ENCODE measurements at regions not wholly inside any gene's neighbourhood (a gene's known extent, or its start where the extent isn't known, plus 50 kb on each side); places are given as distances from the start of the nearest gene placed in this dataset.
"Not testable (repeated sequence)": the region's sequence is repeated elsewhere in the genome, so short reads cannot be mapped to it uniquely, and the experiment has no call there.

- H3K27ac ChIP-seq = no peak overlapping the region
- H3K4me1 ChIP-seq = no peaks in the 10 kb centered on the region
- no peak for DNase-seq
Observed at GRCh38 chr1:89436856-89437255, 73.0 kb downstream of the GBP6 start.

GRCh38 chr1:89438301-89438700, 74.4 kb downstream of the GBP6 start:
- not testable (repeated sequence) for H3K4me1 ChIP-seq; H3K27me3 ChIP-seq; DNase-seq; H3K27ac ChIP-seq; H3K9me3 ChIP-seq (replicated peaks); H3K36me3 ChIP-seq; H3K4me3 ChIP-seq

More at GRCh38 chr1:89436856-89437255, 73.0 kb downstream of the GBP6 start:
- Histone ChIP-seq H3K27me3 (no peaks in the 10 kb centered on the region), H3K4me3 (no peak overlapping the region), H3K36me3 (no peaks in the 10 kb centered on the region), H3K9me3 (replicated peaks) (no peaks in the 10 kb centered on the region)

DNA sequence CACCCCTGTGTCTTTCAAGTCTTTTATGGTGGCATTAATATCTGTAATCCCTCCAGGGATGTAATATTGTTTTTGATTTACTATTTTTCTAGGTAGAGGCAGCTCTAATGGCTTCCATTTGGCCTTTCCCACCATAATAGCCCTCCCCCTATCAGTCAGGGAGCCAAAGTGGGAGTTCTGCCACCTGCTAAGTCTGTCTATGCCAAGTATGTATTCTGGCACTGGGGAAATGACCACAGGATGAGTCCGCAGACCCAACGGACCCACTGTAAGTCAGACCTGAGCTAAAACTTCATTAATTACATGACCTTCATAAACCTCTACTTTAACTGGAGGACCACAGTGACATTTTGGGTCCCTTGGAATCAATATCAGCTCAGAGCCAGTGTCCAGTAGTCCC, 77.1 kb downstream of the GBP6 start:
- Histone ChIP-seq H3K9me3 (replicated peaks) (no peaks in the 10 kb centered on the region), H3K36me3 (no peaks in the 10 kb centered on the region), H3K27me3 (no peaks in the 10 kb centered on the region), H3K4me1 (no peaks in the 10 kb centered on the region), H3K27ac (no peak overlapping the region), H3K4me3 (no peak overlapping the region)
- DNase-seq = no peak

DNA sequence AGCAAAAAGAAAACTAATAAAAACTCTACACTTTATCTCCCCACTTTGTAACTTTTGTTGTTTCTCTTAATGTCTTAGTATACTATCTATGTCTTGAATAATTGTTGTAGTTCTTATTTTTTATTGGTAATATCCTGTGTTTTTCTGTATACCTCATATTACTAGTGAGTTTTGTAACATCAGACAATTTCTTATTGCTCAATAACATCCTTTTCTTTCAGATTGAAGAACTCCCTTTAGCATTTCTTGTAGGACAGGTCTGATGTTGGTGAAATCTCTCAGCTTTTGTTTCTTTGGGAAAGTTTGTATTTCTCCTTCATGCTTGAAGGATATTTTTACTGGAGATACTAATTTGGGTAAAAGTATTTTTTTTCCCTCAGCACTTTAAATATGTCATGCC, 79.8 kb upstream of the LRRC8B start:
- Histone ChIP-seq H3K4me1 (no peaks in the 10 kb centered on the region), H3K27ac (no peak overlapping the region), H3K27me3 (no peaks in the 10 kb centered on the region), H3K4me3 (no peak overlapping the region), H3K36me3 (no peaks in the 10 kb centered on the region), H3K9me3 (replicated peaks) (no peaks in the 10 kb centered on the region)
- DNase-seq = no peak

GRCh38 chr1:89451011-89451410, 73.6 kb upstream of the LRRC8B start:
- no peak for DNase-seq
- no peak overlapping the region for H3K27ac ChIP-seq
- no peak overlapping the region for H3K4me3 ChIP-seq
- H3K9me3 ChIP-seq (replicated peaks) = no peaks in the 10 kb centered on the region
- H3K27me3 ChIP-seq = no peaks in the 10 kb centered on the region; the same call in 1 of the 2 replicates
- no peaks in the 10 kb centered on the region for H3K4me1 ChIP-seq
- no peaks in the 10 kb centered on the region for H3K36me3 ChIP-seq

- Histone ChIP-seq H3K27ac (no peak overlapping the region), H3K4me3 (no peak overlapping the region), H3K27me3 (no peaks in the 10 kb centered on the region; the same call in 1 of the 2 replicates), H3K9me3 (replicated peaks) (no peaks in the 10 kb centered on the region), H3K36me3 (no peaks in the 10 kb centered on the region), H3K4me1 (no peaks in the 10 kb centered on the region)
- no peak for DNase-seq
Observed at GRCh38 chr1:89453123-89453972, 71.3 kb upstream of the LRRC8B start.

DNA sequence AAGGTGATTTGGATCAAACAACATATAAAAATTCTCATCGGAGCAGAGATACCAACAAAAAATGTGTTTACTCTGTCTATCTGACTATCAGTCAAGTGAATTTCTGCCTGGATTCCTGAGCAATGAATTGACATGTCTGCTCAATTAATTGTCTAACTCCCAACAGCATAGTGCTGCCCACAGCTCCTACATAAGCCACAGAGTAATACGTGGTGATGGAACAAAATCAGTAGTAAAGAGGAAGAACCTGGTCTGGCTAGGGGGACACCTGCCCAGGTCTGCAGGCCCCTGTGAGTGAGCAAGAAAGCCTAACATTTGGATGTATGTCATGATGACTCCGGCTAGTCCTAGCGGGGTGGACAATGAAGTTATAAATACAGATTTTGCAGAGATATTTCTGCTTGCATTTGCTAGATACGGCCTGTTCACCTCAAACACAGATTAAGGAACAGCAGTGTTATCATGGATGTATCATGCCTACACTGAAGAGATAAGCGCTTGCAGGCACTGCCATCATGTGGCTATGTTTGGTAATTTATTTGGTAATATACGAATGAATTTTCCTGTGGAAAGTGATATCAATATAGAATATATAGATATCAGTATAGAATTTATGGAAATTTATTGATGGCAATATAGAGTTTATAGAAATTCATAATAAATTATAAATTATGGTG, 69.6 kb upstream of the LRRC8B start:
- no peaks in the 10 kb centered on the region for H3K4me1 ChIP-seq
- no peak overlapping the region for H3K27ac ChIP-seq
- H3K36me3 ChIP-seq = no peaks in the 10 kb centered on the region
- no peaks in the 10 kb centered on the region for H3K9me3 ChIP-seq (replicated peaks)
- H3K4me3 ChIP-seq = no peak overlapping the region
- DNase-seq = peak; percentile 20 to 66
- H3K27me3 ChIP-seq = no peaks in the 10 kb centered on the region; the same call in 1 of the 2 replicates

DNA sequence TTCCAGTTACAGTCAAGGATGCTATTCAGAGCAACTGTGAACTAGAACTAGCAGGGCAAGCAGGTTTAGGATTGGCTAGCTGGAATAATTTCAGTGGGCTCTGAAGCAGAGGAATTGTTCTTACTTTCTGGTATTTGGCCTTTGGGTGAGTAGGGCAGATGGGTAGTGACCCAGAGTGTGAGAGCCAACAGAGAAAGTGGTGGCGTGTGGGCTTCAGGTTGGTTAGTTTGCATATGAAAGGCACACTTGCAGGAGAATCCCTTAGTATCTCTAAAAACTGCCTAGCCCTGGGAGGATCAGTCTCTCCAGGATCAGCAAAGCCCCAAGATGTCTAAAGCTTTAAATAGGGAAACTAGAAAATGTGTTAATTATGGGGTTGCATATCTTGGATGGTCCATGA, 67.6 kb upstream of the LRRC8B start:
- Histone ChIP-seq H3K4me3 (no peak overlapping the region), H3K4me1 (no peaks in the 10 kb centered on the region), H3K27ac (no peak overlapping the region), H3K9me3 (replicated peaks) (no peaks in the 10 kb centered on the region), H3K36me3 (no peaks in the 10 kb centered on the region), H3K27me3 (no peaks in the 10 kb centered on the region; the same call in 1 of the 2 replicates)
- no peak for DNase-seq

DNA sequence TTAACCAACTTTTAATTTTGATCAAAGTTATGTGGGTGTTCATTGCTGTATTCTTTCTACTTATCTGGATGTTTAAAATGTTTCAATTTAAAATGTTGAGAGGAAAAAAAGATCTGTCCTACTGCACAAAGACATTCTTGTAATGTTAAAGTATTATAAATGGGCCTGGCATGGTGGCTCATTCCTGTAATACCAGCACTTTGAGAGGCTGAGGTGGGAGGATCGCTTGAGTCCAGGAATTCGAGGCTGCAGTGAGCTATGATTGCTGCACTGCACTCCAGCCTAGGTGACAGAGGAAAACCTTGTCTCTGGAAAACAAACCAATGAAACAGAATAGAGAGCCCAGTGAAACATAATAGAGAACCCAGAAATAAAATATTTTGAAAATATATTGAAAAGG, 65.5 kb upstream of the LRRC8B start:
- H3K27me3 ChIP-seq = no peaks in the 10 kb centered on the region; the same call in 1 of the 2 replicates
- no peak for DNase-seq
- H3K36me3 ChIP-seq = no peaks in the 10 kb centered on the region
- no peaks in the 10 kb centered on the region for H3K9me3 ChIP-seq (replicated peaks)
- H3K27ac ChIP-seq = no peak overlapping the region
- H3K4me1 ChIP-seq = no peaks in the 10 kb centered on the region
- H3K4me3 ChIP-seq = no peak overlapping the region

- no peaks in the 10 kb centered on the region for H3K4me1 ChIP-seq
- H3K4me3 ChIP-seq = no peak overlapping the region
- no peaks in the 10 kb centered on the region; the same call in 1 of the 2 replicates for H3K27me3 ChIP-seq
- DNase-seq = no peak
- no peaks in the 10 kb centered on the region for H3K36me3 ChIP-seq
- H3K9me3 ChIP-seq (replicated peaks) = no peaks in the 10 kb centered on the region
- H3K27ac ChIP-seq = no peak overlapping the region
Observed at GRCh38 chr1:89460325-89460724, 64.3 kb upstream of the LRRC8B start.

DNA sequence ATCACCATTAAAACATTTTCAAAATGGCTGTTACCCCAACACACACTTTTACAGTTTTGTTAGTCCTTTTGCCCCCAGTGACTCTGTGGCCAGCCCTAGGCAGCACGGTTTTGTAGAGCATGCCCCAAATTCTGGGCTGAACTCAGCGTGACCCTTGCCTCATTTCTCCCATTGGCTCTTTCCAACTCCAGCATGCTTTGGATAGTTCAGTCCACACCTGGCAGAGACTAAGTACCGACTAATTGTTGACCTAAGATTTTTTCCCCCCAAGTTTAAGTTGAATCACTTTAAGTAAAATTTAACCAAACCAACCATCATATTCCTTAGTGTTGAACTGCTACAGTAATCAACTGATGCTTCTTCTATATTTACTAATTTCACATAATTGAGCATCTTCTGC, 62.4 kb upstream of the LRRC8B start:
- H3K27me3 ChIP-seq = no peaks in the 10 kb centered on the region
- H3K27ac ChIP-seq = no peak overlapping the region

GRCh38 chr1:89464008-89464407, 60.6 kb upstream of the LRRC8B start:
- Histone ChIP-seq H3K27me3 (no peaks in the 10 kb centered on the region), H3K36me3 (no peaks in the 10 kb centered on the region), H3K27ac (no peak overlapping the region), H3K9me3 (replicated peaks) (no peaks in the 10 kb centered on the region), H3K4me1 (no peaks in the 10 kb centered on the region), H3K4me3 (no peak overlapping the region)
- no peak for DNase-seq

More for the DNA sequence above, 62.4 kb upstream of the LRRC8B start:
- Histone ChIP-seq H3K36me3 (no peaks in the 10 kb centered on the region), H3K4me3 (no peak overlapping the region), H3K9me3 (replicated peaks) (no peaks in the 10 kb centered on the region), H3K4me1 (no peaks in the 10 kb centered on the region)
- DNase-seq = no peak

GRCh38 chr1:89465201-89465600, 59.4 kb upstream of the LRRC8B start:
- no peak for DNase-seq
- no peaks in the 10 kb centered on the region for H3K9me3 ChIP-seq (replicated peaks)
- H3K4me3 ChIP-seq = no peak overlapping the region
- H3K4me1 ChIP-seq = no peaks in the 10 kb centered on the region
- no peaks in the 10 kb centered on the region for H3K27me3 ChIP-seq
- no peak overlapping the region for H3K27ac ChIP-seq
- H3K36me3 ChIP-seq = no peaks in the 10 kb centered on the region

DNA sequence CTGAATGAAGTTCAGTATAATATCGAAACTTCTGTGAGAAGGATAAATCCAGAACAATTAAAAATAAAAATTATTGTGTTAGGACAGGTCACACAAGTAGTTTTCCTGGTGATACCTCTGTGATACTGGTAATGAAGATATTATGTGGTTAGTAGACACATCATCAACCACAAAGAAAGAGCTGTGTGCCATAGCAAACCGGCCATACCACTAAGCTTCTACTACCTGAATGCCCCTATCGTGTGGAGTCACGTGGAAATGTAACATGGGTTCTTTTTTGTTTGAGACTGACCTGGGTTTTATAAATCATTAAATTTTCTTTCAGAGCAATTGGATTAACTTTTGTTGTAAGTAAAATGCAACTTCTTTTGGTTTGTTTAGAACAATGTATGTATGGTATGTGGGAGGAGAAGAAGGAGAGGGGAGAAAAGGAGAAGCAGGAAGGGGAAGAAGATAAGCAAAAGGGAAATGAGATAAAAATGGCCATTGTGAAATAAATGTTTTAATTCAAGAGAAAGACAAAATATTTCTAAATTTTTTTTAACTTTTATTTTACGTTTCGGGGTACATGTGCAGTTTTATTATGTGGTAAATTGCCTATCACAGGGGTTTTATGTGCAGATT, 58.2 kb upstream of the LRRC8B start:
- H3K36me3 ChIP-seq = no peaks in the 10 kb centered on the region
- no peaks in the 10 kb centered on the region for H3K27me3 ChIP-seq
- H3K27ac ChIP-seq = no peak overlapping the region
- no peak overlapping the region for H3K4me3 ChIP-seq
- H3K4me1 ChIP-seq = no peaks in the 10 kb centered on the region
- DNase-seq = no peak
- H3K9me3 ChIP-seq (replicated peaks) = no peaks in the 10 kb centered on the region

DNA sequence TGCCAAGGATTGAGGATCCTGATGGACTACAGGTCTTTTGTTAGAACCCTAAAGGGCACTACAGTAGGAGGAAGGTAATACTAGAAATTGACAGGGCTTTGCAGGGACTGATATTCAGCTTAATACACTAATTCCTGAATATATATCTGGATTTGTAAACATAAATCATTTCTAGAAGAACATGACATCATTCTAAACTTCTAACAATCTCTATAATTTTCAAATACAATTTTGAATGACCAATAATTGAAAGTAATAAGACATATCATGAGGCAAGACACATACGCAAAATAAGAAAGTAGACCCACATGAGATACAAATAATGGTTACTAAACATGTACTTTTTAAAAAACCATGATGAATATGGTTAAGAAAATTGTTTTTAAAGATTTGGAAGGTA, 52.4 kb upstream of the LRRC8B start:
- Histone ChIP-seq H3K9me3 (replicated peaks) (no peaks in the 10 kb centered on the region), H3K27me3 (no peaks in the 10 kb centered on the region), H3K4me1 (no peaks in the 10 kb centered on the region), H3K36me3 (no peaks in the 10 kb centered on the region), H3K4me3 (no peak overlapping the region), H3K27ac (no peak overlapping the region)
- no peak for DNase-seq
